ENCODE measurements at regions not wholly inside any gene's neighbourhood (a gene's known extent, or its start where the extent isn't known, plus 50 kb on each side); places are given as distances from the start of the nearest gene placed in this dataset.

GRCh38 chr2:219976871-219977270, 349.4 kb downstream of the SLC4A3 start:
- Histone ChIP-seq H3K27ac (ENCODE audit: low read depth, low read length) (no peak overlapping the region), H3K9ac (ENCODE audit: low read depth, low read length) (no peak overlapping the region), H3K9me3 (ENCODE audit: insufficient read depth, low read depth, low read length) (no peaks in the 10 kb centered on the region), H3K36me3 (ENCODE audit: insufficient read depth, low read length) (no peaks in the 10 kb centered on the region), H3K4me1 (ENCODE audit: insufficient read depth, low read length) (no peaks in the 10 kb centered on the region), H3K27me3 (ENCODE audit: insufficient read depth, low read length) (no peaks in the 10 kb centered on the region), H3K4me3 (ENCODE audit: low read length) (no peak overlapping the region)
- WGBS = 98% methylated on average over 2 of the region's 2 CpGs

- no peaks in the 10 kb centered on the region for H3K27me3 ChIP-seq (ENCODE audit: insufficient read depth, low read length)
Observed at GRCh38 chr2:219980638-219981037, 353.2 kb downstream of the SLC4A3 start.

GRCh38 chr2:219983836-219984235, 356.4 kb downstream of the SLC4A3 start:
- H3K9me3 ChIP-seq (ENCODE audit: insufficient read depth, low read depth, low read length) = peaks cover 5% of the 10 kb centered on the region; the same call in 1 of the 2 replicates
- no peak overlapping the region for H3K4me3 ChIP-seq (ENCODE audit: low read length)
- H3K36me3 ChIP-seq (ENCODE audit: insufficient read depth, low read length) = no peaks in the 10 kb centered on the region
- no peak overlapping the region for H3K27ac ChIP-seq (ENCODE audit: low read depth, low read length)
- no peaks in the 10 kb centered on the region for H3K4me1 ChIP-seq (ENCODE audit: insufficient read depth, low read length)
- H3K9ac ChIP-seq (ENCODE audit: low read depth, low read length) = no peak overlapping the region
- no peaks in the 10 kb centered on the region for H3K27me3 ChIP-seq (ENCODE audit: insufficient read depth, low read length)

More at GRCh38 chr2:219980638-219981037, 353.2 kb downstream of the SLC4A3 start:
- Histone ChIP-seq H3K4me3 (ENCODE audit: low read length) (no peak overlapping the region), H3K27ac (ENCODE audit: low read depth, low read length) (no peak overlapping the region), H3K9me3 (ENCODE audit: insufficient read depth, low read depth, low read length) (peaks cover 5% of the 10 kb centered on the region; the same call in 1 of the 2 replicates), H3K36me3 (ENCODE audit: insufficient read depth, low read length) (no peaks in the 10 kb centered on the region), H3K4me1 (ENCODE audit: insufficient read depth, low read length) (no peaks in the 10 kb centered on the region), H3K9ac (ENCODE audit: low read depth, low read length) (no peak overlapping the region)
- 94% methylated on average over 2 of the region's 2 CpGs for WGBS

GRCh38 chr2:219985017-219985416, 357.6 kb downstream of the SLC4A3 start:
- H3K27ac ChIP-seq (ENCODE audit: low read depth, low read length) = no peak overlapping the region
- H3K9me3 ChIP-seq (ENCODE audit: insufficient read depth, low read depth, low read length) = peaks cover 5% of the 10 kb centered on the region; the same call in 1 of the 2 replicates
- H3K36me3 ChIP-seq (ENCODE audit: insufficient read depth, low read length) = no peaks in the 10 kb centered on the region
- no peaks in the 10 kb centered on the region for H3K27me3 ChIP-seq (ENCODE audit: insufficient read depth, low read length)
- WGBS = 95% methylated on average over 3 of the region's 3 CpGs
- no peak overlapping the region for H3K4me3 ChIP-seq (ENCODE audit: low read length)
- H3K4me1 ChIP-seq (ENCODE audit: insufficient read depth, low read length) = peaks cover 11% of the 10 kb centered on the region
- H3K9ac ChIP-seq (ENCODE audit: low read depth, low read length) = no peak overlapping the region

GRCh38 chr2:219987830-219988229, 360.4 kb downstream of the SLC4A3 start:
- H3K27me3 ChIP-seq (ENCODE audit: insufficient read depth, low read length) = no peaks in the 10 kb centered on the region
- H3K4me1 ChIP-seq (ENCODE audit: insufficient read depth, low read length) = peaks cover 14% of the 10 kb centered on the region
- H3K36me3 ChIP-seq (ENCODE audit: insufficient read depth, low read length) = no peaks in the 10 kb centered on the region
- 91% methylated on average over 2 of the region's 2 CpGs for WGBS
- H3K9ac ChIP-seq (ENCODE audit: low read depth, low read length) = no peak overlapping the region
- peaks cover 5% of the 10 kb centered on the region; the same call in 1 of the 2 replicates for H3K9me3 ChIP-seq (ENCODE audit: insufficient read depth, low read depth, low read length)
- H3K4me3 ChIP-seq (ENCODE audit: low read length) = no peak overlapping the region
- H3K27ac ChIP-seq (ENCODE audit: low read depth, low read length) = no peak overlapping the region

- H3K9ac ChIP-seq (ENCODE audit: low read depth, low read length) = no peak overlapping the region
- H3K9me3 ChIP-seq (ENCODE audit: insufficient read depth, low read depth, low read length) = peaks cover 2% of the 10 kb centered on the region; the same call in 1 of the 2 replicates
- WGBS = 79% methylated on average over 7 of the region's 7 CpGs
- no peak overlapping the region for H3K4me3 ChIP-seq (ENCODE audit: low read length)
- H3K27me3 ChIP-seq (ENCODE audit: insufficient read depth, low read length) = no peaks in the 10 kb centered on the region
- H3K4me1 ChIP-seq (ENCODE audit: insufficient read depth, low read length) = peaks cover 14% of the 10 kb centered on the region
- no peaks in the 10 kb centered on the region for H3K36me3 ChIP-seq (ENCODE audit: insufficient read depth, low read length)
- no peak overlapping the region for H3K27ac ChIP-seq (ENCODE audit: low read depth, low read length)
Observed at GRCh38 chr2:219989744-219990143, 362.3 kb downstream of the SLC4A3 start.

GRCh38 chr2:219991116-219991515, 363.7 kb downstream of the SLC4A3 start:
- no peaks in the 10 kb centered on the region for H3K9me3 ChIP-seq (ENCODE audit: insufficient read depth, low read depth, low read length)
- H3K9ac ChIP-seq (ENCODE audit: low read depth, low read length) = no peak overlapping the region
- H3K27me3 ChIP-seq (ENCODE audit: insufficient read depth, low read length) = no peaks in the 10 kb centered on the region
- H3K27ac ChIP-seq (ENCODE audit: low read depth, low read length) = no peak overlapping the region
- 94% methylated on average over 2 of the region's 2 CpGs for WGBS
- H3K4me3 ChIP-seq (ENCODE audit: low read length) = no peak overlapping the region
- peaks cover 14% of the 10 kb centered on the region for H3K4me1 ChIP-seq (ENCODE audit: insufficient read depth, low read length)
- H3K36me3 ChIP-seq (ENCODE audit: insufficient read depth, low read length) = no peaks in the 10 kb centered on the region

- no peaks in the 10 kb centered on the region for H3K27me3 ChIP-seq (ENCODE audit: insufficient read depth, low read length)
- no peak overlapping the region for H3K4me3 ChIP-seq (ENCODE audit: low read length)
- no peaks in the 10 kb centered on the region for H3K9me3 ChIP-seq (ENCODE audit: insufficient read depth, low read depth, low read length)
- no peaks in the 10 kb centered on the region for H3K4me1 ChIP-seq (ENCODE audit: insufficient read depth, low read length)
- H3K36me3 ChIP-seq (ENCODE audit: insufficient read depth, low read length) = no peaks in the 10 kb centered on the region
- H3K27ac ChIP-seq (ENCODE audit: low read depth, low read length) = no peak overlapping the region
- WGBS = 93% methylated on average over 4 of the region's 5 CpGs
- no peak overlapping the region for H3K9ac ChIP-seq (ENCODE audit: low read depth, low read length)
Observed at GRCh38 chr2:219995399-219995798, 368.0 kb downstream of the SLC4A3 start.

GRCh38 chr2:219995991-219996765, 368.7 kb downstream of the SLC4A3 start:
- no peaks in the 10 kb centered on the region for H3K9me3 ChIP-seq (ENCODE audit: insufficient read depth, low read depth, low read length)
- no peaks in the 10 kb centered on the region for H3K4me1 ChIP-seq (ENCODE audit: insufficient read depth, low read length)
- no peak overlapping the region for H3K4me3 ChIP-seq (ENCODE audit: low read length)
- WGBS = 95% methylated on average over 4 of the region's 4 CpGs
- no peak overlapping the region for H3K27ac ChIP-seq (ENCODE audit: low read depth, low read length)
- H3K27me3 ChIP-seq (ENCODE audit: insufficient read depth, low read length) = no peaks in the 10 kb centered on the region
- H3K36me3 ChIP-seq (ENCODE audit: insufficient read depth, low read length) = no peaks in the 10 kb centered on the region
- no peak overlapping the region for H3K9ac ChIP-seq (ENCODE audit: low read depth, low read length)

GRCh38 chr2:219997341-219997851, 370.0 kb downstream of the SLC4A3 start:
- Histone ChIP-seq H3K27ac (ENCODE audit: low read depth, low read length) (no peak overlapping the region), H3K9me3 (ENCODE audit: insufficient read depth, low read depth, low read length) (no peaks in the 10 kb centered on the region), H3K27me3 (ENCODE audit: insufficient read depth, low read length) (no peaks in the 10 kb centered on the region), H3K9ac (ENCODE audit: low read depth, low read length) (no peak overlapping the region), H3K4me3 (ENCODE audit: low read length) (no peak overlapping the region), H3K4me1 (ENCODE audit: insufficient read depth, low read length) (no peaks in the 10 kb centered on the region), H3K36me3 (ENCODE audit: insufficient read depth, low read length) (no peaks in the 10 kb centered on the region)
- 79% methylated on average over 13 of the region's 13 CpGs for WGBS

- no peaks in the 10 kb centered on the region for H3K36me3 ChIP-seq (ENCODE audit: insufficient read depth, low read length)
- H3K27me3 ChIP-seq (ENCODE audit: insufficient read depth, low read length) = no peaks in the 10 kb centered on the region
- 71% methylated on average over 3 of the region's 3 CpGs for WGBS
- H3K9ac ChIP-seq (ENCODE audit: low read depth, low read length) = no peak overlapping the region
- no peak overlapping the region for H3K4me3 ChIP-seq (ENCODE audit: low read length)
- no peaks in the 10 kb centered on the region for H3K9me3 ChIP-seq (ENCODE audit: insufficient read depth, low read depth, low read length)
- H3K4me1 ChIP-seq (ENCODE audit: insufficient read depth, low read length) = no peaks in the 10 kb centered on the region
- H3K27ac ChIP-seq (ENCODE audit: low read depth, low read length) = no peak overlapping the region
Observed at GRCh38 chr2:219998107-219998506, 370.7 kb downstream of the SLC4A3 start.
